BLaER1 (cell line): ENCODE measurements at regions not wholly inside any gene's neighbourhood (a gene's known extent, or its start where the extent isn't known, plus 50 kb on each side); places are given as distances from the start of the nearest gene placed in this dataset.

Experiments used
- H3K27ac ChIP-seq: shearing (Covaris generic); formaldehyde crosslinking; 2 replicates; pipeline ENCODE4 v1.8.1; 2022
- H3K27me3 ChIP-seq: shearing (Covaris generic); formaldehyde crosslinking; 2 replicates; pipeline ENCODE4 v1.8.1; 2022
- H3K36me3 ChIP-seq: shearing (Covaris generic); formaldehyde crosslinking; 2 replicates; pipeline ENCODE4 v1.8.1; 2022
- H3K4me1 ChIP-seq: shearing (Covaris generic); formaldehyde crosslinking; 2 replicates; pipeline ENCODE4 v1.8.1; 2022
- H3K4me2 ChIP-seq: shearing (Covaris generic); formaldehyde crosslinking; 2 replicates; pipeline ENCODE4 v1.8.1; 2022
- H3K4me3 ChIP-seq: shearing (Covaris generic); formaldehyde crosslinking; 2 replicates; pipeline ENCODE4 v1.8.1; 2022
- H3K9ac ChIP-seq: shearing (Covaris generic); formaldehyde crosslinking; 2 replicates; pipeline ENCODE4 v1.8.1; 2022
- H3K9me3 ChIP-seq: shearing (Covaris generic); formaldehyde crosslinking; 2 replicates; pipeline ENCODE4 v1.8.1; 2022
- H4K20me1 ChIP-seq: shearing (Covaris generic); formaldehyde crosslinking; 2 replicates; pipeline ENCODE4 v1.8.1; 2022
- Cebpa-rat ChIP-seq: shearing (Covaris generic); IDR thresholded peaks from 2 replicates; pipeline ENCODE4 v1.8.1; 2022

- Histone ChIP-seq H3K4me2 (no peak overlapping the region), H3K4me1 (no peaks in the 10 kb centered on the region), H3K4me3 (no peak overlapping the region), H3K27ac (no peak overlapping the region), H3K9ac (no peak overlapping the region), H4K20me1 (no peaks in the 10 kb centered on the region), H3K27me3 (no peaks in the 10 kb centered on the region), H3K36me3 (no peaks in the 10 kb centered on the region), H3K9me3 (peaks cover 5% of the 10 kb centered on the region; the same call in 1 of the 2 replicates)
- no peak for TF ChIP-seq Cebpa-rat
Measured at GRCh38 chr13:55298201-55298600, 1842.5 kb upstream of the PRR20A start.

GRCh38 chr13:55302568-55302967 lies 1838.2 kb upstream of the PRR20A start:
- no peak overlapping the region for H3K4me3 ChIP-seq
- H3K27me3 ChIP-seq = no peaks in the 10 kb centered on the region
- no peak for TF ChIP-seq Cebpa-rat
- no peak overlapping the region for H3K27ac ChIP-seq
- H3K4me1 ChIP-seq = no peaks in the 10 kb centered on the region
- no peaks in the 10 kb centered on the region for H4K20me1 ChIP-seq
- no peaks in the 10 kb centered on the region for H3K9me3 ChIP-seq
- no peak overlapping the region for H3K9ac ChIP-seq
- no peak overlapping the region for H3K4me2 ChIP-seq
- H3K36me3 ChIP-seq = no peaks in the 10 kb centered on the region

GRCh38 chr13:55307909-55308308 lies 1832.8 kb upstream of the PRR20A start:
- Histone ChIP-seq H3K27ac (no peak overlapping the region), H3K36me3 (no peaks in the 10 kb centered on the region), H3K4me3 (no peak overlapping the region), H3K4me1 (no peaks in the 10 kb centered on the region), H3K9me3 (no peaks in the 10 kb centered on the region), H3K9ac (no peak overlapping the region), H3K4me2 (no peak overlapping the region), H4K20me1 (no peaks in the 10 kb centered on the region), H3K27me3 (no peaks in the 10 kb centered on the region)
- no peak for TF ChIP-seq Cebpa-rat

- no peak for TF ChIP-seq Cebpa-rat
- Histone ChIP-seq H3K4me1 (no peaks in the 10 kb centered on the region), H3K36me3 (no peaks in the 10 kb centered on the region), H3K4me2 (no peak overlapping the region), H3K4me3 (no peak overlapping the region), H3K27me3 (no peaks in the 10 kb centered on the region), H3K9me3 (no peaks in the 10 kb centered on the region), H3K27ac (no peak overlapping the region), H4K20me1 (no peaks in the 10 kb centered on the region), H3K9ac (no peak overlapping the region)
Measured at GRCh38 chr13:55341891-55342290, 1798.8 kb upstream of the PRR20A start.

- TF ChIP-seq Cebpa-rat = no peak
Measured at GRCh38 chr13:55345224-55345623, 1795.5 kb upstream of the PRR20A start.

GRCh38 chr13:55347528-55347927 lies 1793.2 kb upstream of the PRR20A start:
- TF ChIP-seq Cebpa-rat = no peak
- Histone ChIP-seq H3K4me1 (no peaks in the 10 kb centered on the region), H3K27ac (no peak overlapping the region), H3K36me3 (no peaks in the 10 kb centered on the region), H3K4me3 (no peak overlapping the region), H3K27me3 (no peaks in the 10 kb centered on the region), H3K9me3 (no peaks in the 10 kb centered on the region), H3K9ac (no peak overlapping the region), H3K4me2 (no peak overlapping the region), H4K20me1 (no peaks in the 10 kb centered on the region)

More at GRCh38 chr13:55345224-55345623, 1795.5 kb upstream of the PRR20A start:
- Histone ChIP-seq H4K20me1 (no peaks in the 10 kb centered on the region), H3K27ac (no peak overlapping the region), H3K9ac (no peak overlapping the region), H3K4me2 (no peak overlapping the region), H3K4me1 (no peaks in the 10 kb centered on the region), H3K9me3 (no peaks in the 10 kb centered on the region), H3K36me3 (no peaks in the 10 kb centered on the region), H3K27me3 (no peaks in the 10 kb centered on the region), H3K4me3 (no peak overlapping the region)

GRCh38 chr13:55359067-55359466 lies 1781.7 kb upstream of the PRR20A start:
- H3K4me3 ChIP-seq = no peak overlapping the region
- H3K36me3 ChIP-seq = no peaks in the 10 kb centered on the region
- H3K9ac ChIP-seq = no peak overlapping the region
- H3K4me2 ChIP-seq = no peak overlapping the region
- TF ChIP-seq Cebpa-rat = no peak
- no peak overlapping the region for H3K27ac ChIP-seq
- no peaks in the 10 kb centered on the region for H3K27me3 ChIP-seq
- no peaks in the 10 kb centered on the region for H4K20me1 ChIP-seq
- no peaks in the 10 kb centered on the region for H3K9me3 ChIP-seq
- no peaks in the 10 kb centered on the region for H3K4me1 ChIP-seq

- Histone ChIP-seq H3K9me3 (no peaks in the 10 kb centered on the region), H3K4me1 (no peaks in the 10 kb centered on the region), H3K27ac (no peak overlapping the region), H3K9ac (no peak overlapping the region), H3K4me2 (no peak overlapping the region), H3K27me3 (no peaks in the 10 kb centered on the region), H3K4me3 (no peak overlapping the region), H4K20me1 (no peaks in the 10 kb centered on the region), H3K36me3 (no peaks in the 10 kb centered on the region)
- TF ChIP-seq Cebpa-rat = no peak
Measured at GRCh38 chr13:55361141-55361540, 1779.6 kb upstream of the PRR20A start.

GRCh38 chr13:55366676-55367075 lies 1774.0 kb upstream of the PRR20A start:
- no peaks in the 10 kb centered on the region for H3K9me3 ChIP-seq
- H3K9ac ChIP-seq = no peak overlapping the region
- no peak overlapping the region for H3K4me3 ChIP-seq
- no peak overlapping the region for H3K27ac ChIP-seq
- no peak for TF ChIP-seq Cebpa-rat
- H4K20me1 ChIP-seq = no peaks in the 10 kb centered on the region
- H3K27me3 ChIP-seq = no peaks in the 10 kb centered on the region
- no peaks in the 10 kb centered on the region for H3K36me3 ChIP-seq
- no peaks in the 10 kb centered on the region for H3K4me1 ChIP-seq
- no peak overlapping the region for H3K4me2 ChIP-seq

GRCh38 chr13:55394470-55394869 lies 1746.2 kb upstream of the PRR20A start:
- H3K4me1 ChIP-seq = no peaks in the 10 kb centered on the region
- no peaks in the 10 kb centered on the region for H3K27me3 ChIP-seq
- no peak overlapping the region for H3K27ac ChIP-seq
- H3K36me3 ChIP-seq = no peaks in the 10 kb centered on the region
- H3K4me3 ChIP-seq = no peak overlapping the region
- no peak overlapping the region for H3K4me2 ChIP-seq
- H3K9me3 ChIP-seq = peaks cover 7% of the 10 kb centered on the region; the same call in 1 of the 2 replicates
- H4K20me1 ChIP-seq = no peaks in the 10 kb centered on the region
- no peak for TF ChIP-seq Cebpa-rat
- H3K9ac ChIP-seq = no peak overlapping the region

GRCh38 chr13:55402870-55403269 lies 1737.8 kb upstream of the PRR20A start:
- no peak overlapping the region for H3K4me3 ChIP-seq
- no peak overlapping the region for H3K4me2 ChIP-seq
- H3K27ac ChIP-seq = no peak overlapping the region
- no peak overlapping the region for H3K9ac ChIP-seq
- no peaks in the 10 kb centered on the region for H3K27me3 ChIP-seq
- H4K20me1 ChIP-seq = no peaks in the 10 kb centered on the region
- H3K4me1 ChIP-seq = no peaks in the 10 kb centered on the region
- no peaks in the 10 kb centered on the region for H3K9me3 ChIP-seq
- TF ChIP-seq Cebpa-rat = no peak
- no peaks in the 10 kb centered on the region for H3K36me3 ChIP-seq
